AG08396 (cell line): ENCODE measurements at regions not wholly inside any gene's neighbourhood (a gene's known extent, or its start where the extent isn't known, plus 50 kb on each side); places are given as distances from the start of the nearest gene placed in this dataset.

Experiments used
- DNase-seq: peaks from one replicate; pipeline ENCODE4 v3.0.0; 2012; ENCODE audit warnings: low spot score, mixed read lengths

- no peak for DNase-seq
Observed at GRCh38 chr16:86117235-86117634, 218.3 kb downstream of the IRF8 start.

GRCh38 chr16:86117756-86118155 lies 218.8 kb downstream of the IRF8 start:
- DNase-seq: no peak

- peak; percentile 61 for DNase-seq
Observed at GRCh38 chr16:86118467-86119307, 219.7 kb downstream of the IRF8 start.

- DNase-seq: no peak
Observed at GRCh38 chr16:86120201-86121192, 221.5 kb downstream of the IRF8 start.

- DNase-seq: no peak
Observed at GRCh38 chr16:86121374-86122010, 222.5 kb downstream of the IRF8 start.

- DNase-seq: no peak
Observed at GRCh38 chr16:86122681-86123342, 223.8 kb downstream of the IRF8 start.

- no peak for DNase-seq
Observed at GRCh38 chr16:86124321-86124720, 225.4 kb downstream of the IRF8 start.

GRCh38 chr16:86126891-86127290 lies 227.9 kb downstream of the IRF8 start:
- no peak for DNase-seq

GRCh38 chr16:86127366-86127765 lies 228.4 kb downstream of the IRF8 start:
- DNase-seq: no peak

- no peak for DNase-seq
Observed at GRCh38 chr16:86128246-86128645, 229.3 kb downstream of the IRF8 start.

GRCh38 chr16:86129541-86129940 lies 230.6 kb downstream of the IRF8 start:
- DNase-seq: no peak

- DNase-seq: no peak
Observed at GRCh38 chr16:86133377-86133776, 234.4 kb downstream of the IRF8 start.

- DNase-seq: no peak
Observed at GRCh38 chr16:86133847-86134375, 234.9 kb downstream of the IRF8 start.

- DNase-seq: no peak
Observed at GRCh38 chr16:86134802-86135461, 236.0 kb downstream of the IRF8 start.

GRCh38 chr16:86137359-86137758 lies 238.4 kb downstream of the IRF8 start:
- no peak for DNase-seq

- no peak for DNase-seq
Observed at GRCh38 chr16:86138121-86139085, 239.4 kb downstream of the IRF8 start.

- DNase-seq: no peak
Observed at GRCh38 chr16:86142801-86143236, 243.9 kb downstream of the IRF8 start.

GRCh38 chr16:86143666-86144065 lies 244.7 kb downstream of the IRF8 start:
- DNase-seq: no peak

- no peak for DNase-seq
Observed at GRCh38 chr16:86145669-86146068, 246.7 kb downstream of the IRF8 start.
